ENCODE measurements at regions not wholly inside any gene's neighbourhood (a gene's known extent, or its start where the extent isn't known, plus 50 kb on each side); places are given as distances from the start of the nearest gene placed in this dataset.

DNA sequence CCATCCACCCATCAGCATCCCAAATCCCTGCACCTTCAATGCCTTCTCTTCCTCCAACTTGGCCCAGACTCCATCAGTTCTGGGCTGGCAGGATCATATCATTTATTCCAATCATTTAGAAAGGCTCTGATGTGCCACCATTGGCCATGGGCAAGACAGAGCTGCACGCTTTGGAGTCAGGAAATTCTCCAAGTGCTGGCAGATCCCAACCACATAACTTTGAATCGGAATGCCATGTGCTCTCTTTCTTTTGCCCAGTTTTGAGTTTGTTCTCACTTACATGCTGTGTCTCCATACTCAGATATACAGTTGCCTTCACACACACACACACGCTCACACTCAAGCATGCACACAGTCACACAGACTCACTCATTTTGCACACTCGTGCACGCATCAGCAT is 85.7 kb upstream of the GHITM start:
- TF ChIP-seq POLR2A (IDR thresholded peaks at IDR 0.05; ENCODE audit: low read depth, low read length) (no peak), POLR2AphosphoS5 (IDR thresholded peaks at IDR 0.05; ENCODE audit: low read depth, low read length) (no peak), TAF1 (IDR thresholded peaks at IDR 0.05; ENCODE audit: borderline replicate concordance, low read depth, low read length) (no peak)
